Fibroblast of lung (primary cell): ENCODE measurements at regions not wholly inside any gene's neighbourhood (a gene's known extent, or its start where the extent isn't known, plus 50 kb on each side); places are given as distances from the start of the nearest gene placed in this dataset.

Experiments
- DNase-seq, 2 donors: peaks; one replicate each; pipeline versions ENCODE4 v3.0.0 to v3.0.0-alpha.2; 2010; ENCODE audit warnings: low read depth in 2 of 2
- H2AFZ ChIP-seq: 2 replicates; pipeline ENCODE4 v1.5.1; 2012; ENCODE audit warnings: low read length, control low read depth, inconsistent platforms
- H3K27ac ChIP-seq: 2 replicates; pipeline ENCODE4 v1.5.1; 2011; ENCODE audit warnings: low read length, control low read depth; ENCODE audit not compliant: insufficient read depth
- H3K27me3 ChIP-seq: 2 replicates; pipeline ENCODE4 v1.5.1; 2011; ENCODE audit warnings: mild to moderate bottlenecking, low read length; ENCODE audit not compliant: control insufficient read depth, insufficient read depth
- H3K36me3 ChIP-seq: 2 replicates; pipeline ENCODE4 v1.5.1; 2011; ENCODE audit warnings: low read length; ENCODE audit not compliant: control insufficient read depth, insufficient read depth
- H3K4me1 ChIP-seq: 2 replicates; pipeline ENCODE4 v1.5.1; 2011; ENCODE audit warnings: low read length; ENCODE audit not compliant: control insufficient read depth, insufficient read depth; ENCODE audit errors: extremely low read depth
- H3K4me2 ChIP-seq: 2 replicates; pipeline ENCODE4 v1.5.1; 2011; ENCODE audit warnings: low read length, control low read depth; ENCODE audit not compliant: insufficient read depth; ENCODE audit errors: extremely low read depth
- H3K4me3 ChIP-seq, 4 experiments: fragments of 200-600 bp in 1 of 4; sonication (generic) in 1 of 4; replicated peaks in 1 of 4; 2 replicates each; pipeline ENCODE4 v1.5.1; 2011 to 2016; ENCODE audit warnings: low read length in 4 of 4, low read depth in 3 of 4, mild to moderate bottlenecking in 3 of 4, control low read depth in 2 of 4, inconsistent platforms in 1 of 4, mixed read lengths in 1 of 4; ENCODE audit not compliant: insufficient read depth in 1 of 4; ENCODE audit errors: control extremely low read depth in 1 of 4
- H3K79me2 ChIP-seq: 2 replicates; pipeline ENCODE4 v1.5.1; 2012; ENCODE audit warnings: mild to moderate bottlenecking, low read length, inconsistent platforms; ENCODE audit not compliant: control insufficient read depth, insufficient read depth
- H3K9ac ChIP-seq: 2 replicates; pipeline ENCODE4 v1.5.1; 2011; ENCODE audit warnings: mild to moderate bottlenecking, low read length, control low read depth; ENCODE audit not compliant: insufficient read depth
- H3K9me3 ChIP-seq: 2 replicates; pipeline ENCODE4 v1.5.1; 2012; ENCODE audit warnings: low read depth, low read length; ENCODE audit not compliant: control insufficient read depth, insufficient read depth
- H4K20me1 ChIP-seq: 2 replicates; pipeline ENCODE4 v1.5.1; 2011; ENCODE audit warnings: low read length; ENCODE audit not compliant: control insufficient read depth, insufficient read depth; ENCODE audit errors: extremely low read depth
- CTCF ChIP-seq, 2 donors: IDR thresholded peaks in 1 of 2; conservative IDR thresholded peaks in 1 of 2; 1 replicate in 1 of 2; 2 replicates in 1 of 2; pipeline ENCODE4 v1.5.1; 2011 to 2012; ENCODE audit warnings: low read length in 2 of 2, control low read depth in 1 of 2, inconsistent platforms in 1 of 2, low read depth in 1 of 2, mild to moderate bottlenecking in 1 of 2
- EZH2 ChIP-seq: IDR thresholded peaks from 2 replicates; pipeline ENCODE4 v1.5.1; 2012; ENCODE audit warnings: low read length, control low read depth, mild to moderate bottlenecking; ENCODE audit errors: missing control alignments

- Histone ChIP-seq H3K4me2 (no peak overlapping the region), H3K79me2 (no peaks in the 10 kb centered on the region), H3K36me3 (no peaks in the 10 kb centered on the region), H3K27me3 (no peaks in the 10 kb centered on the region), H3K27ac (no peak overlapping the region), H3K9me3 (no peaks in the 10 kb centered on the region), H3K4me1 (no peaks in the 10 kb centered on the region), H3K9ac (no peak overlapping the region), H3K4me3 (no peak overlapping the region), H2AFZ (no peak overlapping the region), H4K20me1 (no peaks in the 10 kb centered on the region)
- TF ChIP-seq EZH2 (no peak), CTCF (conservative IDR thresholded peaks at IDR 0.05 in 1 of 2, IDR thresholded peaks at IDR 0.05 in 1 of 2; ENCODE audit: low read depth in 1 of 2, low read length in 2 of 2) (no peak)
- DNase-seq: no peak
Observed at GRCh38 chr11:29553990-29554389, 462.8 kb downstream of the KCNA4 start.

- Histone ChIP-seq H3K36me3 (no peaks in the 10 kb centered on the region), H3K27me3 (no peaks in the 10 kb centered on the region), H3K9me3 (no peaks in the 10 kb centered on the region), H2AFZ (no peak overlapping the region), H3K4me1 (no peaks in the 10 kb centered on the region), H4K20me1 (no peaks in the 10 kb centered on the region), H3K27ac (no peak overlapping the region), H3K9ac (no peak overlapping the region), H3K79me2 (no peaks in the 10 kb centered on the region), H3K4me2 (no peak overlapping the region), H3K4me3 (no peak overlapping the region)
- TF ChIP-seq CTCF (conservative IDR thresholded peaks at IDR 0.05 in 1 of 2, IDR thresholded peaks at IDR 0.05 in 1 of 2; ENCODE audit: low read depth in 1 of 2, low read length in 2 of 2): no peak
- TF ChIP-seq EZH2: no peak
- DNase-seq: no peak
Observed at GRCh38 chr11:29538339-29539036, 478.3 kb downstream of the KCNA4 start.

GRCh38 chr11:29534836-29535235 lies 482.0 kb downstream of the KCNA4 start:
- H3K79me2 ChIP-seq: no peaks in the 10 kb centered on the region
- TF ChIP-seq CTCF (conservative IDR thresholded peaks at IDR 0.05 in 1 of 2, IDR thresholded peaks at IDR 0.05 in 1 of 2; ENCODE audit: low read depth in 1 of 2, low read length in 2 of 2) (no peak), EZH2 (no peak)
- no peaks in the 10 kb centered on the region for H3K9me3 ChIP-seq
- H3K4me3 ChIP-seq: no peak overlapping the region
- H4K20me1 ChIP-seq: no peaks in the 10 kb centered on the region
- DNase-seq: peak in 1 of 2 donors; percentile 37
- no peak overlapping the region for H3K27ac ChIP-seq
- H3K4me2 ChIP-seq: no peak overlapping the region
- no peak overlapping the region for H3K9ac ChIP-seq
- H2AFZ ChIP-seq: no peak overlapping the region
- no peaks in the 10 kb centered on the region for H3K27me3 ChIP-seq
- H3K36me3 ChIP-seq: no peaks in the 10 kb centered on the region
- H3K4me1 ChIP-seq: no peaks in the 10 kb centered on the region
